Breast epithelium (tissue), 3 donors: ENCODE measurements at regions not wholly inside any gene's neighbourhood (a gene's known extent, or its start where the extent isn't known, plus 50 kb on each side); places are given as distances from the start of the nearest gene placed in this dataset.

ENCODE experiments used
- POLR2A ChIP-seq: fragments of 450-650 bp; IDR thresholded peaks from one replicate; pipeline ENCODE4 v1.6.1; 2016; ENCODE audit warnings: antibody characterized with exemption, mild to moderate bottlenecking, moderate library complexity
- POLR2AphosphoS5 ChIP-seq, 3 donors: sonication (generic); formaldehyde crosslinking; IDR thresholded peaks; one replicate each; pipeline ENCODE4 v1.6.1; 2017; ENCODE audit warnings: antibody characterized with exemption in 3 of 3
- TF ChIP-seq, protein P1 (sequence below), 3 donors: fragments of 450-650 bp; IDR thresholded peaks; one replicate each; pipeline ENCODE4 v1.5.1; 2016 to 2017; ENCODE audit warnings: antibody characterized with exemption in 3 of 3, mild to moderate bottlenecking in 3 of 3, moderate library complexity in 3 of 3

DNA sequence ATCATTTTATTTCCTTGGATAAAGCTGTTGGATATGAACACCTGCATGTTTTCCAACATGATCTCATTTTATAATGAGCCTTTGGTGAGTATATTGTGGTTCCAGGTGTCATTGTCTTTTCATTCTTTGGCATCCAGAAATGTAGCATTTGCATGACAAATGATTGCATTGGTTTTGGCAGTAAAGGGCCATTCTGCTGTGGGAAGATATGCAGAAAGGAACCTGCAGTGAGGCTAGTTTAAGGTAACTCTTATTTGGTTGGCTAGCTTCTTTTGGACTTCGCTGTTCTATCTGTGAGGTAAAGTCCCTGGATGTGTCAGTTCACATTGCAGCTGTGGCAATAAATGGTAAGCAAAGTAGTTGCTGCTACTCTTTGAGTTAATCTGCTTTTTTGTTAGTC lies 343.0 kb downstream of the AMY1C start:
- TF ChIP-seq POLR2AphosphoS5 (IDR thresholded peaks at IDR 0.05): no peak
- TF ChIP-seq, protein P1, sequence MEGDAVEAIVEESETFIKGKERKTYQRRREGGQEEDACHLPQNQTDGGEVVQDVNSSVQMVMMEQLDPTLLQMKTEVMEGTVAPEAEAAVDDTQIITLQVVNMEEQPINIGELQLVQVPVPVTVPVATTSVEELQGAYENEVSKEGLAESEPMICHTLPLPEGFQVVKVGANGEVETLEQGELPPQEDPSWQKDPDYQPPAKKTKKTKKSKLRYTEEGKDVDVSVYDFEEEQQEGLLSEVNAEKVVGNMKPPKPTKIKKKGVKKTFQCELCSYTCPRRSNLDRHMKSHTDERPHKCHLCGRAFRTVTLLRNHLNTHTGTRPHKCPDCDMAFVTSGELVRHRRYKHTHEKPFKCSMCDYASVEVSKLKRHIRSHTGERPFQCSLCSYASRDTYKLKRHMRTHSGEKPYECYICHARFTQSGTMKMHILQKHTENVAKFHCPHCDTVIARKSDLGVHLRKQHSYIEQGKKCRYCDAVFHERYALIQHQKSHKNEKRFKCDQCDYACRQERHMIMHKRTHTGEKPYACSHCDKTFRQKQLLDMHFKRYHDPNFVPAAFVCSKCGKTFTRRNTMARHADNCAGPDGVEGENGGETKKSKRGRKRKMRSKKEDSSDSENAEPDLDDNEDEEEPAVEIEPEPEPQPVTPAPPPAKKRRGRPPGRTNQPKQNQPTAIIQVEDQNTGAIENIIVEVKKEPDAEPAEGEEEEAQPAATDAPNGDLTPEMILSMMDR (IDR thresholded peaks at IDR 0.05): no peak
- no peak for TF ChIP-seq POLR2A
